Stomach (tissue), 8 donors: ENCODE measurements at regions not wholly inside any gene's neighbourhood (a gene's known extent, or its start where the extent isn't known, plus 50 kb on each side); places are given as distances from the start of the nearest gene placed in this dataset.

Source experiments
- DNase-seq, 2 donors: peaks; one replicate each; pipeline versions ENCODE4 v3.0.0 to v3.0.0-alpha.2; 2013 to 2019
- H3K27ac ChIP-seq, 5 donors: fragments of 200-600 bp in 4 of 5; sonication (generic) in 4 of 5; one replicate each; pipeline ENCODE4 v1.5.1; 2013 to 2019; ENCODE audit warnings: mild to moderate bottlenecking in 1 of 5, moderate library complexity in 1 of 5
- H3K27me3 ChIP-seq, 3 donors: fragments of 200-600 bp; sonication (generic); one replicate each; pipeline ENCODE4 v1.5.1; 2017 to 2019; ENCODE audit warnings: mixed run types in 1 of 3
- H3K36me3 ChIP-seq, 4 donors: fragments of 200-600 bp; sonication (generic); 1 replicate in 3 of 4; 2 replicates in 1 of 4; pipeline ENCODE4 v1.5.1; 2016 to 2019
- H3K4me1 ChIP-seq, 4 donors: fragments of 200-600 bp; sonication (generic); one replicate each; pipeline ENCODE4 v1.5.1; 2016 to 2019
- H3K4me3 ChIP-seq, 4 donors: fragments of 200-600 bp; sonication (generic) in 3 of 4; one replicate each; pipeline ENCODE4 v1.5.1; 2016 to 2019; ENCODE audit warnings: mild to moderate bottlenecking in 1 of 4
- H3K9me3 ChIP-seq, 4 donors: fragments of 200-600 bp; sonication (generic); one replicate each; pipeline ENCODE4 v1.5.1; 2016 to 2019
- CTCF ChIP-seq, 7 experiments: fragments of 450-650 bp in 4 of 7; fragments of 200-600 bp in 3 of 7; sonication (generic) in 3 of 7; IDR thresholded peaks; one replicate each; pipeline ENCODE4 v1.5.1; 2016 to 2019; ENCODE audit warnings: antibody characterized with exemption in 7 of 7, control low read depth in 2 of 7, mild to moderate bottlenecking in 1 of 7
- EP300 ChIP-seq: sonication (generic); formaldehyde crosslinking; IDR thresholded peaks from one replicate; pipeline ENCODE4 v1.6.1; 2017; ENCODE audit warnings: antibody characterized with exemption
- POLR2A ChIP-seq, 4 donors: fragments of 450-650 bp; IDR thresholded peaks; one replicate each; pipeline ENCODE4 v1.6.1; 2016; ENCODE audit warnings: antibody characterized with exemption in 4 of 4, control low read depth in 2 of 4, mild to moderate bottlenecking in 1 of 4, moderate library complexity in 1 of 4
- POLR2AphosphoS5 ChIP-seq, 3 donors: sonication (generic); formaldehyde crosslinking; IDR thresholded peaks; one replicate each; pipeline ENCODE4 v1.6.1; 2016; ENCODE audit warnings: antibody characterized with exemption in 3 of 3
- WGBS, 5 donors: extraction: QIAGEN DNeasy Blood & Tissue Kit in 3 of 5; methylation state at CpG; one replicate each; pipeline versions ENCODE4 v1.1.5 to v1.1.7; 2013 to 2018; 5-methylcytosine and 5-hydroxymethylcytosine counted together
- intact Hi-C: fragments of 100-400 bp; cut with DNase I; formaldehyde crosslinking; loops from one replicate; pipeline ENCODE4 v1.15.1; 2023; ENCODE audit warnings: low total_unique reads
- donor health status: healthy with polysubstance abuse.
- donor health status: Bipolar disorder and iron deficiency.
- donor health status: healthy.

GRCh38 chr5:173804579-173804978, 83.6 kb upstream of the CPEB4 start:
- Histone ChIP-seq H3K9me3 (no peaks in the 10 kb centered on the region), H3K27me3 (no peaks in the 10 kb centered on the region), H3K27ac (no peak overlapping the region), H3K4me1 (peaks cover 0 to 10% (median 2%) of the 10 kb centered on the region in 4 donors), H3K36me3 (no peaks in the 10 kb centered on the region), H3K4me3 (no peak overlapping the region)
- 79 to 91% (median 88%) methylated on average over 7 of the region's 7 CpGs for WGBS, 5 donors
- intact Hi-C loops: no loop called here
- no peak for DNase-seq
- TF ChIP-seq EP300 (no peak), CTCF (IDR thresholded peaks at IDR 0.05) (no peak), POLR2A (IDR thresholded peaks at IDR 0.05) (no peak), POLR2AphosphoS5 (IDR thresholded peaks at IDR 0.05) (no peak)

- no peaks in the 10 kb centered on the region for H3K36me3 ChIP-seq
- H3K27ac ChIP-seq: no peak overlapping the region
- intact Hi-C loops: no loop called here
- H3K4me1 ChIP-seq: peaks cover 0 to 10% (median 2%) of the 10 kb centered on the region in 4 donors
- H3K27me3 ChIP-seq: no peaks in the 10 kb centered on the region
- no peak overlapping the region for H3K4me3 ChIP-seq
- WGBS, 5 donors: 81 to 91% (median 84%) methylated on average over 7 of the region's 7 CpGs
- H3K9me3 ChIP-seq: no peaks in the 10 kb centered on the region
- no peak for TF ChIP-seq EP300
- TF ChIP-seq POLR2A (IDR thresholded peaks at IDR 0.05): no peak
- no peak for TF ChIP-seq CTCF (IDR thresholded peaks at IDR 0.05)
- TF ChIP-seq POLR2AphosphoS5 (IDR thresholded peaks at IDR 0.05): no peak
- no peak for DNase-seq
Observed at GRCh38 chr5:173806270-173807035, 81.7 kb upstream of the CPEB4 start.

- no peak for DNase-seq
- H3K4me3 ChIP-seq: no peak overlapping the region
- peaks cover 0 to 8% (median 2%) of the 10 kb centered on the region in 4 donors for H3K4me1 ChIP-seq
- 85 to 91% (median 91%) methylated on average over 17 of the region's 17 CpGs for WGBS, 5 donors
- H3K27ac ChIP-seq: no peak overlapping the region
- intact Hi-C loops: no loop called here
- no peak for TF ChIP-seq POLR2A (IDR thresholded peaks at IDR 0.05)
- no peak for TF ChIP-seq EP300
- TF ChIP-seq CTCF (IDR thresholded peaks at IDR 0.05): no peak
- H3K9me3 ChIP-seq: no peaks in the 10 kb centered on the region
- H3K27me3 ChIP-seq: no peaks in the 10 kb centered on the region
- no peaks in the 10 kb centered on the region for H3K36me3 ChIP-seq
Observed at GRCh38 chr5:173807181-173807655, 80.9 kb upstream of the CPEB4 start.

- no peaks in the 10 kb centered on the region for H3K4me1 ChIP-seq
- no peak overlapping the region for H3K27ac ChIP-seq
- WGBS, 5 donors: 75 to 90% (median 85%) methylated on average over 9 of the region's 9 CpGs
Observed at GRCh38 chr5:173808079-173808808, 79.9 kb upstream of the CPEB4 start.

More at GRCh38 chr5:173808079-173808808, 79.9 kb upstream of the CPEB4 start:
- Histone ChIP-seq H3K36me3 (no peaks in the 10 kb centered on the region), H3K27me3 (no peaks in the 10 kb centered on the region), H3K4me3 (no peak overlapping the region), H3K9me3 (no peaks in the 10 kb centered on the region)
- DNase-seq: no peak
- intact Hi-C loops: no loop called here
- TF ChIP-seq POLR2AphosphoS5 (IDR thresholded peaks at IDR 0.05) (no peak), CTCF (IDR thresholded peaks at IDR 0.05) (no peak), EP300 (no peak), POLR2A (IDR thresholded peaks at IDR 0.05) (no peak)
